ENCODE measurements at regions not wholly inside any gene's neighbourhood (a gene's known extent, or its start where the extent isn't known, plus 50 kb on each side); places are given as distances from the start of the nearest gene placed in this dataset.

- DNase-seq (no peak), ATAC-seq (no peak)
- intact Hi-C loops (cut with micrococcal nuclease) = no loop called here
Measured at GRCh38 chr3:89971329-89971728, 863.9 kb downstream of the EPHA3 start.

- intact Hi-C loops (cut with micrococcal nuclease) = no loop called here
- no peak for DNase-seq
Measured at GRCh38 chr3:89973156-89973555, 865.7 kb downstream of the EPHA3 start.

DNA sequence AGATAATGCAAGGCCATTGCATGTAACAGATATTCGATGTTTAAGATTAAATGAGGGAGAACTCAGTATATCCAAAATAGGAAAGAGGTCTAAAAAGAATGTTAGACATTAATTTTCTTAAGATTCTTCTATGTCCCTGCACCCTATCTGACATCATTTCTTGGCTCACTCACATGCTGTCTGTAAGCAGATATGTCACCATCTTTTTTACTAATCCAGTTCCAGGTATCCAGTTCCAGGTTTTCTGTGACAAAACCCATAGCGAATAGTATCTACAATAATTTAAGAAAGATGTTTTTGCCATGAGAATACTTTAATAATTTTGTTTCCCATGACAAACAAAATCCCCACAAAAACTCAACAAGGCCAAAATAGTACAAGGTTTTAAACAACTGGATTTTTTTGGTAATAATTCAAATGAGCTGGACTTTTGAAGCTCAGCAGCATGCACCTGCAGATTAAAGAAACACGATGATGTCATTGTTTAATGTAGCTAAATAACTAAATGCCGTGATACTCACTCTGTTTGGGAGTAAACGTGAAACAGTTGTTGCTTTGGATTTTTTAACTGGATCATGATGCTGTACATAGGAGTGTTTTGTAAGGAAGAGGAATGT is 867.6 kb downstream of the EPHA3 start:
- intact Hi-C loops (cut with micrococcal nuclease) = no loop called here
- ATAC-seq (no peak), DNase-seq (no peak)

More at GRCh38 chr3:89973156-89973555, 865.7 kb downstream of the EPHA3 start:
- ATAC-seq = no peak

GRCh38 chr3:89983449-89983848 is 876.0 kb downstream of the EPHA3 start:
- ATAC-seq (no peak), DNase-seq (no peak)
- intact Hi-C loops (cut with micrococcal nuclease) = no loop called here

GRCh38 chr3:90005281-90005847 is 897.9 kb downstream of the EPHA3 start:
- intact Hi-C loops (cut with micrococcal nuclease) = no loop called here
- no peak for ATAC-seq
- no peak for DNase-seq

DNA sequence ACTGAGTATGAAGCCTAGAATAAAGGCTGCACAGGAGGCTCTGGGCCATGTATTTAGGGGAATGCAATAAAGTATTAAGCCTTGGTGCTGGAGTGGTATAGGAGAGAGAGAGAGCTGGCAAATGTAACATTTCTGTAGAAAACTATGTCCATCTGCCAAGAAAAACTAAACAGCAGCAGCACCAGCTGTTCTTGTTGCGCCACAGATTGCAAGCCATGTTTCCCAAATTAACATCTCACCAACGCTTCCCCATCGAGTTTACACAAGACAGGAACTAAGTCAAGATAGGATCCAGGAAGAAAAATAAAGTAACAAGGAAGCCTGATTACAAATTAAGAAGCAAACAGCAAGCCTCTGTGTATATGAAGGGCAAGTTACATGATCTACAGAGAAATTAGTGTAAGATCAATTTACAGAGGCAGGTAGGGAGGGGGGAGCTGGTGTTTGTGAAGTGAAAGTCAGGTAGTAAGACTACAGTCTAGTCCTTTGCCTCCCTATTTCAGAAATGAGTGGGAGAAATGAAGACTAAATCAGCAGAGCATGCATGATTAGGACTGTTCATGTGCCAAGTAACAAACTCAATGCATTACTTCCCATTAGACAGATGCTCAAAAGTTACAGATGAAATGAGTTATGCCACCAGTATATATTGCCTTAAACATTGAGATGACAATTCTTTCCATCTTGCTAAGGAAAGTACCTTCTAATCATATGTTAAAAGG is 900.5 kb downstream of the EPHA3 start:
- ATAC-seq = peak; percentile 80
- intact Hi-C loops (cut with micrococcal nuclease) = no loop called here
- DNase-seq = peak; percentile 30

GRCh38 chr3:90010341-90010740 is 902.9 kb downstream of the EPHA3 start:
- ATAC-seq = peak; percentile 52
- no peak for DNase-seq
- intact Hi-C loops (cut with micrococcal nuclease) = no loop called here

DNA sequence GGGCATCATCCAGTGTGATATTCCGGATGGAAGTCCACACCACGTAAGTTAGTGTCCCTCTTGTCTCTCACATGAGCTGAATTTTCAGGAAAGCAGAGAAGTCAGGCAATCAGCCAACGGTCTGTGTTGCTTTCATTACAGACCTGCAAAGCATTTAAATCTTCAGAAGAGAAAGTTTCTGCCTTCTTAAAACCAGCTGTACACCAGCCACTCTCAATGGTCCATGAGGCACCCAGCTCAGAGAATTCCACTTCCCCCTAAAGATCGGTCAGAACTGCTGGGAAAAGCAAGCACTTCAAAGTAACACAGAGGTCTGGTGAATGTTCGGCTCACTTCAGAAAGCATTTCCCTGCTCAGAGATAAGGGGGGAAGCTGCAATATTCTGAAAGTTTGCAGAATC is 903.7 kb downstream of the EPHA3 start:
- intact Hi-C loops (cut with micrococcal nuclease) = no loop called here
- ATAC-seq = peak; percentile 52
- no peak for DNase-seq

- intact Hi-C loops (cut with micrococcal nuclease) = no loop called here
- no peak for ATAC-seq
- no peak for DNase-seq
Measured at GRCh38 chr3:90011596-90011995, 904.2 kb downstream of the EPHA3 start.

DNA sequence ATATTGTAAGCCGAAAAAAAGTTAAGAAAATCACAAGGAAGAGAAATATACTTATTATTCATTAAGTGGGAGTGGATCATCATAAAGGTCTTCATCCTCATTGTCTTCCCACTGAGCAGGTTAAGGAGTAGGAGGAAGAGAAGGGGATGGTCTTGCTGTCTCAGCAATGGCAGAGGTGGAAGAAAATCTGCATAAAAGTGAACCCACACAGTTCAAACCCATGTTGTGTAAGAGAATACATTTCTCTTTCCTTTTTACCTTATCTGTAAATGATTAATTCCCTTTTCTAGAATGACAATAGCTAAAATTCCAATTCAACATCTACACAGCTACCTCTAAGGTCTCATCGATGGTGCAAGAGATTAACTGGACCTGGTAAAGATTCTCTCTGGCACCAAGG is 904.6 kb downstream of the EPHA3 start:
- DNase-seq (no peak), ATAC-seq (no peak)
- intact Hi-C loops (cut with micrococcal nuclease) = no loop called here

DNA sequence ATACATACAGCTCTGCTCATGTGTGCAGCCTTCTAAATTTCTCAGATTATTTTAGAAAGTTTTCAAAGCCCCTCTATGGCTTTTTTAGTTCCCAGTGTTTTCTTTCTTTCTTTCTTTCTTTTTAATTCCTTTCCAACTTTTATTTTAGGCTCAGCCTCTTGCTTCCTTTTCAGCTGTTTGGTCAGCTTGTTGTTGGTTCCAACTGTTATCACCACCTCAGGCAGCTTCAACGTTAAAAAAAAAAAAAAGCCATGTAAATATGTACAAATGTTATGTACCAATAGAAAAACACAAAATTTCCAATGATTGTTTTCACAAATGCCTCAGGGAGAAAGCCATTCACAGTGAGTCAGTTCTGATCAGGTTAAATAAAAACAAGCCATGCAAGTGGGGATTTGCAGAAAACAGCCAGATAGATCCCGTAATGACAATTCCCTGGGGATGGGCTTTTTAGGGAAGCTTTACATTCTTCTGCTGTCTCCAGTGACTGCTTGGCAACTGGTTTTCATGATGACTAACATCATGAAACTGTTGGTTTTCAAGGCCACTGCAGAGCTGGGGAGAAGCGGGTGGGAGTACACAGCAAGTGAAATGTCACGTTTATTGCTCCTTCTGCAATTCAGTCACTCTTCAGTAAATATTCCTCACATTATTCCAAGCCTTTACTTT is 908.4 kb downstream of the EPHA3 start:
- intact Hi-C loops (cut with micrococcal nuclease) = no loop called here
- DNase-seq = no peak
- peak; percentile 89 for ATAC-seq

- intact Hi-C loops (cut with micrococcal nuclease) = no loop called here
- ATAC-seq = peak; percentile 58
Measured at GRCh38 chr3:90016555-90016954, 909.1 kb downstream of the EPHA3 start.

GRCh38 chr3:90018779-90019178 is 911.4 kb downstream of the EPHA3 start:
- intact Hi-C loops (cut with micrococcal nuclease) = no loop called here
- no peak for ATAC-seq
- no peak for DNase-seq

More at GRCh38 chr3:90016555-90016954, 909.1 kb downstream of the EPHA3 start:
- no peak for DNase-seq

DNA sequence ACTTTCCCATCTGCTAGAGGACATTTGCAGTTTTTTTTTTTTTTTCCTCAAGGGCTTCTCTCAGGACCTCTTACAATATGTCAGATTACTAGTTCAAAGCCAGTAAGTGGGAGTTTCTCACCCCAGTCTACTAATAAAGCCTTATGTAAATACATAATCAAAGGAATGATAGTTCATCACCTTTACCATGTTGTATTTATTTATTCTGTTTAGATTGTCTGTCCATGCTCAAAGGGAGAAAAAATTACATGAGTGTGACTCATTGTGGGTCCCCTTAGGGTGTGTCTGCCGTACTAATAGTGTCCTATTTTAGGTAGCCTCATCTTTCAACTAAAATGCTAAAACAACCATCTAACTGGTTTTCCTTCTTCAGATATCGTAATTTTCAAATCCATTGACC is 917.6 kb downstream of the EPHA3 start:
- ATAC-seq = no peak
- intact Hi-C loops (cut with micrococcal nuclease) = no loop called here
- DNase-seq = no peak

DNA sequence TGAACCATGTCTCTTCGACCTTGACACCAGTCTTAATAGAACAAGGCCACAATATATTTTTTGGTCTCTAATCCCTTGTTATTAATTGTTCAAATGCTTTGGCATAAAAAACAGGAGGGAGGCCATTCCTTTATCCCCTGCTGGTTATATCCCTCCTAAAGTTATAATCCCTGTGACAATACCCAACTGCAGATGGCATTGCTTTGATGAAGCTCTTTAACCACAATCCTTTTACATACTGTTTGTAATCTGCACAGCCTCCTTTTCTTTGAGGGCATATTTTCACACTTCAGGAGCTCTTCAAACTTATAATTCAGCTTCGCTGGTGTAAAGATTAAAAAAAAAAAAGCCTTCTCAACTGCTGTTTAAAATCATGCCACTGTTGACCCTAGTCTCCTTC is 919.0 kb downstream of the EPHA3 start:
- intact Hi-C loops (cut with micrococcal nuclease) = no loop called here
- no peak for DNase-seq
- ATAC-seq = no peak

GRCh38 chr3:90031121-90031520 is 923.7 kb downstream of the EPHA3 start:
- intact Hi-C loops (cut with micrococcal nuclease) = no loop called here
- ATAC-seq (no peak), DNase-seq (no peak)

DNA sequence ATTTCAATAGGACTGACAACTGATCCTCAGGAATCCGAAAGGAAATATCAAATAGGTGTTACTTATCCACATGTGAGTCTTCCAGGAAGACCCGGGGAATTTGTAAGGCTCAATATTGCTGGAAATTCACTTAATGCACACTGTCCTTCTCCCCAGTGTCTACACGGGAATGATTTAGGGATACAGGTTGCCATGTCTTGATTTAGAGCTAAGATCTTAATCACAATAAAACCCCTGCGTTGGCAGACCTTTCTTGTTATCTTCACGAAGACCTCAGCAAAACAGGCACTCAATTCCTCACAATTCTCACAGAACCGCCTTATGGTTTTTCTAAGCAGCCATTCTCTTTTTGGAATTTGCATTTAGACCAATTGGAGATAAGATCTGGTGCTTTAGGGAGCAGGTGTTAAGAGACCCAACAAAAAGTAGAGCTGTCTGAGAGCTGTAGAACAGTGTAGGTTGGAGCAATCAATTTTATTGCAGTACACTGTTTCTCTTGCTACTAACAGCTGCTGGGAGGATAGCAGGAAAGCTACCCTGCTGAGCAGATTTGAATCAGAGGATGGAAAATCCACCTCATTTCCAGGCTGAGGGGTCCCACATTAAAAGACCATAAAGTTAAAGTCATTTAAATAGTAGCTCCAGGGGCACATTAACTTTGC is 925.7 kb downstream of the EPHA3 start:
- intact Hi-C loops (cut with micrococcal nuclease) = no loop called here
- no peak for ATAC-seq
- no peak for DNase-seq

DNA sequence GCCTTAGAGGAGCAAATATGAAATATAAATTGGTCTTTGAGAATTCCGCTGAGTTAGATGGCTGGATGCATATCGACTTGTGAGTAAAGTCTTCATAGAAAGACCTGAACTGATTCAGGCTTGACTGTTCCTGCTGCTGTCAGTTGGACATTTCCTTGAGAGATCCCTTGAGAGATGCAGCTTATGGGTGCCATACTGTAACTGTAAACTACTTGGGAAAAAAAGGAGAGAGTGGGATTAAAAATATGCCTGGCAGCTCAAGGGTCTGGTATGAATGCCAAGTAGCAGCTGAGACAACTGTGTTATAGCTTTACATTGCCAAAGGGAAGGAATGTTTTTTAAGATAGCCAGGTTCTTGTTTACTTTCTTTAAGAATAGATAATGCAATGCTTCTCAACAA is 926.6 kb downstream of the EPHA3 start:
- no peak for DNase-seq
- no peak for ATAC-seq
- intact Hi-C loops (cut with micrococcal nuclease) = no loop called here

- ATAC-seq = no peak
- intact Hi-C loops (cut with micrococcal nuclease) = no loop called here
- no peak for DNase-seq
Measured at GRCh38 chr3:90035643-90036042, 928.2 kb downstream of the EPHA3 start.

DNA sequence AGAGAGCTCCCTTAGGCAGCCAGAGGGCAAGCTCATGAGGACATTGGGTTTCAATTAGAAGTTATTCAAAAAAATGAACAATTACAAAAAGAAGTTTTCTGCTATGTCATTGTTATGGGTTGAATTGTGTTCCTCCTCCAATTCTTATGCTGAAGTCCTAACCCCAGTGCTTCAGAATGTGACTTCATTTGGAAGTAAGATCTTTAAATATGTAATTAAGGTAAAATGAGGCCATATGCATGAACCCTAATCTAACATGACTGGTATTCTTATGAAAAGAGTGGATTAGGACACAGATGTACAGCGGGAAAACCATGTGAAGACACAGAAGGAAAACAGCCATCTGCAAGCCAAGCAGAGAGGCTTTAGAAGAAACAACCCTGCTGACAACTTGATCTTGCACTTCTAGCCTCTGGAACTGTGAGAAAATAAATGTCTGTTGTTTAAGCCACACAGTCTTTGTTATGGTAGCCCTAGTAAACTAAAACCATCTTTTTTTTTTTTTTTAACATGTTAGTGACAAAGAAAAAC is 929.6 kb downstream of the EPHA3 start:
- DNase-seq = no peak
- intact Hi-C loops (cut with micrococcal nuclease) = no loop called here
- no peak for ATAC-seq
